Neural cell (in vitro differentiated cells): ENCODE measurements at regions not wholly inside any gene's neighbourhood (a gene's known extent, or its start where the extent isn't known, plus 50 kb on each side); places are given as distances from the start of the nearest gene placed in this dataset.

ENCODE experiments used
- H2AFZ ChIP-seq: fragments of 200-600, 300-800 bp; sonication (generic), shearing (Covaris generic); 2 replicates; pipeline ENCODE4 v1.6.0; 2014; ENCODE audit warnings: low read depth, mild to moderate bottlenecking, antibody characterized with exemption, low read length, moderate library complexity
- H3F3A ChIP-seq: fragments of 200-600 bp; shearing (Covaris generic); 2 replicates; pipeline ENCODE4 v1.6.1; 2016; ENCODE audit warnings: mild to moderate bottlenecking, moderate library complexity, mixed read lengths, antibody characterized with exemption, low read length; ENCODE audit not compliant: insufficient read depth, poor library complexity, severe bottlenecking
- H3K27ac ChIP-seq: fragments of 200-600, 300-800 bp; sonication (generic), shearing (Covaris generic); 2 replicates; pipeline ENCODE4 v1.5.1; 2014; ENCODE audit warnings: mild to moderate bottlenecking, low read length, moderate library complexity
- H3K27me3 ChIP-seq: fragments of 300-800, 200-600 bp; sonication (generic), shearing (Covaris generic); 2 replicates; pipeline ENCODE4 v1.6.0; 2014; ENCODE audit warnings: mild to moderate bottlenecking, low read depth, low read length, moderate library complexity; ENCODE audit not compliant: insufficient read depth
- H3K36me3 ChIP-seq: fragments of 300-800, 200-600 bp; sonication (generic), shearing (Covaris generic); 2 replicates; pipeline ENCODE4 v1.5.1; 2014; ENCODE audit warnings: mild to moderate bottlenecking, antibody characterized with exemption, low read length, moderate library complexity; ENCODE audit not compliant: insufficient read depth
- H3K4me2 ChIP-seq: fragments of 300-800, 200-600 bp; sonication (generic), shearing (Covaris generic); 2 replicates; pipeline ENCODE4 v1.6.0; 2014; ENCODE audit warnings: mild to moderate bottlenecking, low read length
- H3K4me3 ChIP-seq: fragments of 300-800, 200-600 bp; sonication (generic), shearing (Covaris generic); 2 replicates; pipeline ENCODE4 v1.5.1; 2014; ENCODE audit warnings: mild to moderate bottlenecking, low read length, moderate library complexity
- H3K79me2 ChIP-seq: fragments of 200-600 bp; shearing (Covaris generic); replicated peaks from 2 replicates; pipeline ENCODE4 v1.6.0; 2014; ENCODE audit warnings: mild to moderate bottlenecking, low read length, moderate library complexity; ENCODE audit not compliant: insufficient read depth
- H3K9ac ChIP-seq: fragments of 300-800, 200-600 bp; sonication (generic), shearing (Covaris generic); 2 replicates; pipeline ENCODE4 v1.6.1; 2016; ENCODE audit warnings: mild to moderate bottlenecking, low read length, mixed read lengths
- H3K9me2 ChIP-seq: fragments of 200-600 bp; shearing (Covaris generic); 2 replicates; pipeline ENCODE4 v1.6.1; 2016; ENCODE audit warnings: mild to moderate bottlenecking, low read length, mixed read lengths; ENCODE audit not compliant: insufficient read depth
- H3K9me3 ChIP-seq: fragments of 200-600, 300-800 bp; sonication (generic), shearing (Covaris generic); 2 replicates; pipeline ENCODE4 v1.6.1; 2016; ENCODE audit warnings: mild to moderate bottlenecking, mixed run types, low read length, moderate library complexity, mixed read lengths
- H4K20me1 ChIP-seq: fragments of 200-600 bp; shearing (Covaris generic); 2 replicates; pipeline ENCODE4 v1.6.1; 2016; ENCODE audit warnings: mild to moderate bottlenecking, mixed run types; ENCODE audit not compliant: insufficient read depth
- EP300 ChIP-seq: fragments of 450-650 bp; conservative IDR thresholded peaks from 2 replicates; pipeline ENCODE4 v1.6.1; 2014; ENCODE audit warnings: antibody characterized with exemption, mild to moderate bottlenecking, moderate library complexity; ENCODE audit not compliant: poor library complexity, severe bottlenecking
- EZH2 ChIP-seq: fragments of 200-600, 300-800 bp; shearing (Covaris generic), sonication (generic); IDR thresholded peaks from 2 replicates; pipeline ENCODE4 v1.6.1; 2014; ENCODE audit warnings: antibody characterized with exemption, low read length, borderline replicate concordance, mild to moderate bottlenecking; ENCODE audit not compliant: insufficient read depth, poor library complexity, severe bottlenecking
- MXI1 ChIP-seq: fragments of 450-650 bp; conservative IDR thresholded peaks from 2 replicates; pipeline ENCODE4 v1.6.1; 2014; ENCODE audit warnings: antibody characterized with exemption, mild to moderate bottlenecking; ENCODE audit not compliant: poor library complexity, severe bottlenecking
- POLR2AphosphoS5 ChIP-seq: IDR thresholded peaks from 2 replicates; pipeline ENCODE4 v1.6.1; 2012
- RAD21 ChIP-seq: fragments of 450-650 bp; conservative IDR thresholded peaks from 2 replicates; pipeline ENCODE4 v1.6.1; 2014; ENCODE audit warnings: antibody characterized with exemption, mild to moderate bottlenecking, moderate library complexity
- REST ChIP-seq: IDR thresholded peaks from 2 replicates; pipeline ENCODE4 v1.6.1; 2012; ENCODE audit warnings: borderline replicate concordance
- SMC3 ChIP-seq: fragments of 450-650 bp; conservative IDR thresholded peaks from 2 replicates; pipeline ENCODE4 v1.6.1; 2014; ENCODE audit warnings: antibody characterized with exemption, mild to moderate bottlenecking, moderate library complexity; ENCODE audit not compliant: poor library complexity
- TAF1 ChIP-seq: IDR thresholded peaks from 2 replicates; pipeline ENCODE4 v1.6.1; 2012; ENCODE audit warnings: low read depth
- TF ChIP-seq, protein P1 (sequence below): fragments of 450-650 bp; IDR thresholded peaks from 2 replicates; pipeline ENCODE4 v1.5.1; 2014; ENCODE audit warnings: antibody characterized with exemption, mild to moderate bottlenecking, moderate library complexity; ENCODE audit not compliant: poor library complexity, severe bottlenecking

GRCh38 chr15:95024351-95024750, 793.0 kb downstream of the MCTP2 start:
- H3K9me3 ChIP-seq = no peaks in the 10 kb centered on the region
- TF ChIP-seq MXI1 (no peak), EZH2 (no peak), RAD21 (no peak), POLR2AphosphoS5 (no peak), REST (no peak), TAF1 (no peak), SMC3 (no peak), EP300 (no peak)
- TF ChIP-seq, protein P1, sequence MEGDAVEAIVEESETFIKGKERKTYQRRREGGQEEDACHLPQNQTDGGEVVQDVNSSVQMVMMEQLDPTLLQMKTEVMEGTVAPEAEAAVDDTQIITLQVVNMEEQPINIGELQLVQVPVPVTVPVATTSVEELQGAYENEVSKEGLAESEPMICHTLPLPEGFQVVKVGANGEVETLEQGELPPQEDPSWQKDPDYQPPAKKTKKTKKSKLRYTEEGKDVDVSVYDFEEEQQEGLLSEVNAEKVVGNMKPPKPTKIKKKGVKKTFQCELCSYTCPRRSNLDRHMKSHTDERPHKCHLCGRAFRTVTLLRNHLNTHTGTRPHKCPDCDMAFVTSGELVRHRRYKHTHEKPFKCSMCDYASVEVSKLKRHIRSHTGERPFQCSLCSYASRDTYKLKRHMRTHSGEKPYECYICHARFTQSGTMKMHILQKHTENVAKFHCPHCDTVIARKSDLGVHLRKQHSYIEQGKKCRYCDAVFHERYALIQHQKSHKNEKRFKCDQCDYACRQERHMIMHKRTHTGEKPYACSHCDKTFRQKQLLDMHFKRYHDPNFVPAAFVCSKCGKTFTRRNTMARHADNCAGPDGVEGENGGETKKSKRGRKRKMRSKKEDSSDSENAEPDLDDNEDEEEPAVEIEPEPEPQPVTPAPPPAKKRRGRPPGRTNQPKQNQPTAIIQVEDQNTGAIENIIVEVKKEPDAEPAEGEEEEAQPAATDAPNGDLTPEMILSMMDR = no peak
- no peaks in the 10 kb centered on the region for H3F3A ChIP-seq
- H3K9me2 ChIP-seq = no peaks in the 10 kb centered on the region
- H3K27me3 ChIP-seq = no peaks in the 10 kb centered on the region
- H3K36me3 ChIP-seq = no peaks in the 10 kb centered on the region
- no peak overlapping the region for H2AFZ ChIP-seq
- H3K27ac ChIP-seq = no peak overlapping the region
- no peak overlapping the region for H3K4me3 ChIP-seq
- H3K9ac ChIP-seq = no peak overlapping the region
- no peaks in the 10 kb centered on the region for H4K20me1 ChIP-seq
- no peak overlapping the region for H3K4me2 ChIP-seq
- H3K79me2 ChIP-seq = no peaks in the 10 kb centered on the region

DNA sequence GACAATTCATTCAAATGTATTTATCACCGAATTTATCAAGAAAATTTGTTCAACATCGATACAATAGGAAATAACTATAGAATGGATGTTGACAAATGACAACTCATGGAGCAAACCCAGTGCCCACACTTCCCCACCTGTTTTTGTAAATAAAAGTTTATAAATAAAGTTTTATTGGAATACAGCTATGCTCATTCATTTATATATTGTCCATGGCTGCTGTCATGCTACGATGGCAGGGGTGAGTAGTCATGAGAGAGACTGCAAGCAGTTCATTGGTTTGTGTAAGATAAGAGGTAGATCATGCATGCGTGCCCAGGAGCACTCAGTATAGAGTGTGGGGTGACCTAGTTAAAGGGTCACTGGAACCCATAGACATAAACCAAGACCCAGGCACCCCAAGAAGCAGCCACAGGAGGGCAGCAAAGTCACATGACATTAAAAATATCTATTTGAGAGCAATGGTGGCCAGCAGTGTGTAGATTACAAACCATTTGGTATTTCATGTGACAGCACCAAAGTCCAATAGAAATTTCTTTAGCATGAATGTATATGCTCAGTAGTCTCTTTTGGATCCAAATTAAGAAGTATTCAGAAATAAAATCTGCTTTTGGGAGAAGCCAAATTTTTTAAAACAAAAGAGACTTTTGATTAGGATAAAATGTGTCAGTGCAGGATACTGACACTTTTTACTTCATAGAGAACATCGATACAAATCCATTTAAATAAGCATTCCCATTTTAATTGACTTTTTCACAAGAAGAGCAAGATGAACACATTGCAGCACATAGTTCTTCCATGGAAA, 794.8 kb downstream of the MCTP2 start:
- H3K79me2 ChIP-seq = no peaks in the 10 kb centered on the region
- H2AFZ ChIP-seq = no peak overlapping the region
- H3K9ac ChIP-seq = no peak overlapping the region
- H3K36me3 ChIP-seq = no peaks in the 10 kb centered on the region
- no peaks in the 10 kb centered on the region for H3K9me2 ChIP-seq
- no peak for TF ChIP-seq POLR2AphosphoS5
- TF ChIP-seq SMC3 = no peak
- TF ChIP-seq, protein P1 = no peak
- no peak for TF ChIP-seq MXI1
- TF ChIP-seq REST = no peak
- TF ChIP-seq EZH2 = no peak
- TF ChIP-seq TAF1 = no peak
- no peak for TF ChIP-seq EP300
- no peak for TF ChIP-seq RAD21
- no peaks in the 10 kb centered on the region for H4K20me1 ChIP-seq
- no peaks in the 10 kb centered on the region for H3F3A ChIP-seq
- H3K4me2 ChIP-seq = no peak overlapping the region
- no peaks in the 10 kb centered on the region for H3K27me3 ChIP-seq
- H3K27ac ChIP-seq = no peak overlapping the region
- H3K9me3 ChIP-seq = no peaks in the 10 kb centered on the region
- H3K4me3 ChIP-seq = no peak overlapping the region
